ENCODE measurements at regions not wholly inside any gene's neighbourhood (a gene's known extent, or its start where the extent isn't known, plus 50 kb on each side); places are given as distances from the start of the nearest gene placed in this dataset.
A peak's percentile ranks its signal among the peaks of the same experiment; 100 is the strongest.
"Not testable (repeated sequence)": the region's sequence is repeated elsewhere in the genome, so short reads cannot be mapped to it uniquely, and the experiment has no call there.

DNA sequence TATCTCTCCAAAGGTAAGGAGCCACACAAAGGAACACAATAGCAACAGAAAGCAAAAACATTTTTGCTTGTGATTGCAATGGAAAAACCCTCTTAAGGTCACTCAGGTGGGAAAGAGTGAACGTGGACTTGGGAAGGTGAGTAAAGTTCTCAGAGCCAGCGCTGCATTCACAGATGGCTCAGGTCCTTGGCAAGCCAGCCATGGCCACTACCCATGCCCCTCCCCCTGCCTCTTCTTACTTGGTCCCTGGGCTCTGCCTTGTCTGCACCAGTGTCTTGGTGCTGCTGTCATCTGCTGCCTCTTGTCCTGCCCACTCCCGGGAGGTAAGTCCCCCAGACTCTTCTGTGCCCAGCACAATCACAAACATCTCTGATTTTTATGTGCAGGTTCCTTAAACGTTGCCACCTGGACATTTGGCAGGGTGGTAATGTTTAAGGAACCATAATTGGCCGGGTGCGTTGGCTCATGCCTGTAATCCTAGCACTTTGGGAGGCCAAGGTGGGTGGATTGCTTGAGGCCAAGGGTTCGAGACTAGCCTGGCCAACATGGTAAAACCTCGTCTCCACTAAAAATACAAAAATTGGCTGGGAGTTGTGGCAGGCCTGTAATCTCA is 74.6 kb downstream of the FEM1C start:
- no peak for DNase-seq (ENCODE audit: low read depth)

DNA sequence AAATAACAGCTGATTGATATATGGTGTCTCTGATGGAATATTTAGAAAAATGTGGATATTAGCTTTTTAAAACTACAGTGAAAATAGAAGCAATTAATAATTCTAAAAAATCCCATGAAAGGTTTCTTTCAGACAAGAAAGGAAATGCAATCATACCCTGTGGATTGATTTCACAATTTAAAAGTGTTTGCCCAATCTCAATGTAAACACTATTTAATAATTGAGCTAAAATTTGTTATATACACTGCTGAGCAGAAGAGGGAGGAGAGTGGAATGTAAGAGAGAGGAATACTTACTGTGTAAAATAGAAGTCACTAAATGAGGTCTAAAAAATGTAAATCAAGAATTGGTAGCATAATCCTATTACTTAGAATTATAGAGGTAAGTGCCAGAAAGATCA is 76.9 kb downstream of the FEM1C start:
- DNase-seq (ENCODE audit: low read depth) = no peak

DNA sequence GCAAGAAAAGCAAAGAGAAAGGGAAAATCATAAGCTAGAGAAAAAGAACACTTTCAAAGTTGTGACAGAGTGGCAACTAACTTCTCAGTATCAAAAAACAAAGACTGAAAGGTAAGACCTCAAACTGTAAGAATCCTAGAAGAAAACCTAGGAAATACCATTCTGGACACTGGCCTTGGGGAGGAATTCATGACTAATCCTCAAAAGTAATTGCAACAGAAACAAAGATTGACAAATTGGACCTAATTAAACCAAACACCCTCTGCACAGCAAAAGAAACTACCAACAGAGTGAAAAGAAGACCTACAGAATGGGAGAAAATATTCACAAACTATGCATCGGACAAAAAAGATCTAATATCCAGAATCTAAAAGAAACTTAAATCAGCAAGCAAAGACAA is 79.1 kb downstream of the FEM1C start:
- DNase-seq (ENCODE audit: low read depth) = peak; percentile 17

DNA sequence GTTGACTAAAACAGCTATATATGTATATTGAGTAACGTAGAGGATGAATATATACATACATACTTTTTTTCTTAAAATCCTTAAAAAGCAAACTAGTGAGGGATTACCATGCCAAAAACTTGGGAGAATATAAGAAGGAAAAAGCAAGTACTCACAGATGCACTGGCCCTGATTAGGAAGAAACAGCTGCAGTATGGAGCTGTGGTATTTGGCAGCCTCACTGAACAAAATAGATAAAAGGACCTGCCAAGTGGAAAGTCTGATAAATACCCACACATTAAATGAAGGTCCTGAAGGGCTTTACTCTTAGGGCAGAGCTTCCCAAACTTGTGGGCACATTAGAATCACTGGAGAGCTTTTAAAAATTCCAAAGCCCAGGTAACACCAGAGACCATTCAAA is 80.6 kb downstream of the FEM1C start:
- no peak for DNase-seq (ENCODE audit: low read depth)

DNA sequence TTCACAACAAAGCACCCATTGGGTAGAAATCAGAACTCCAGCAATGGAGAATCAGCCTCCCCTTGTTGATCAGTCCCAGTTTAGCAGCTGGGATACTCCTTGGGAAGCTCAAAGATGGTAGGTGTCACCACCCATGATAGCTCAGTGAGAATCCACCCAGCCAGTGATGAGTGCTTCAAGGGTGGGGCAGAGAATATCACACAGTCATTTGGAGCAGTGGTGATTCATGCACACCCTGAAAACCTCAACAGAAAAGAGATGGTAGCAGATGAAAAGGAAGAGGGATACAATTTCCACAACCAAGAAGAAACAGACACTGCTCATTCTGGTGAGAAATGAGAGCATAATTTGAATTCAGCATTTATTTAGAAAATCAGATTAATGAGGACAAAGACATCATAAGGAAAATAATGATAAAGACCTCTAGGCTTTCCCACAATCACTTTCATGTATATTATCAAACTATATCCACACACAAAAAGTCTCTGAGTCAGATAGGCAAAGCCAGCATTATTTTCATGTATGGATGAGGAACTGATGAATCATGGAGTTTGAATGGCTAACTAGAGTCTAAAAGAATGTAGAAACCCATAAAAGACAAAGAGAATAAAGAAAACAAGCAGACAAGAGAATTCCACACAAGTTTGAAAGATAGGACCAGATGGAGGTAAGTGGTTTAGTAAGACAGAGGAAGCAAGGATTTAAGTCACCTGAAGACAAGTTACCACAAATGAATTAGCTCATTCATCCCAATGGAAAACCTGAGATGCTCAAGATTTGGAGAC is 82.9 kb downstream of the FEM1C start:
- peak; percentile 97 for DNase-seq (ENCODE audit: low read depth)

DNA sequence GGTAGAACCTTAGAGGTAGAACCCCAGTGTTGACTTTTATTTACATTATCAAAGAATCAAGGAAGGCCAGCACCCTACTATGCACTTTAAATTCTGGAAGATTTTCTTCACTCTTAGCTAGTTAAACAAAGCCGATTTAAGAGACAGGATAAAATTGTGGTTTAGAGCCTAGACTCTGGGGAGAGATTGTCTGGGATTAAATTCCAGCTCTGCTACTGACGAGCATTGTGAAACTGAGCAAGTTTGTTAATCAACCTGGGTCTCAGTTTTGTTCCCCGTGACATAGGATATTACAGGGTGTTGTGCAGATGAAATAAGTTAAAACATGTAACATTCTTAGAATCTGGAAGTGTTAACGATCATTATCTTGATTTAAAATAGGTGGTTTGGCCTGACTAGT is 83.5 kb downstream of the FEM1C start:
- peak; percentile 14 for DNase-seq (ENCODE audit: low read depth)

DNA sequence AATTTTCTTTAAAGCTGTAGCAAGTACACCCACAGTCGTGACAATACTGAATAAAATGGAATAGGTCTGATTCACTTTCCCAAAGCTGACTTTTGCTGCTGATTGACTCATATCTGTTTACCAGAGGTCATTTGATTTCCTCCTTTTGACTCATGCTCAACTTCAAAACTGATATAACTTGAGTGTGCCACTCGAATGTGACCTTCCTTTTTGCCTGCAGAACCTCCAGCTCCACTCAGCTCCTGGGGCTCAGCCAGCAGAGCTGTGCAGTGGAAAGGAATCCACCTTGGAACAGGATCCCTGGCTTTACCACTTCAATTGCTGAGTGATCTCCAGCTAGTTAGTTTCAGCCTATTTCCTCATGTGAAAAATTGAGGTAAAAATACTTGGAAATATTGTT is 84.1 kb downstream of the FEM1C start:
- peak; percentile 96 for DNase-seq (ENCODE audit: low read depth)

DNA sequence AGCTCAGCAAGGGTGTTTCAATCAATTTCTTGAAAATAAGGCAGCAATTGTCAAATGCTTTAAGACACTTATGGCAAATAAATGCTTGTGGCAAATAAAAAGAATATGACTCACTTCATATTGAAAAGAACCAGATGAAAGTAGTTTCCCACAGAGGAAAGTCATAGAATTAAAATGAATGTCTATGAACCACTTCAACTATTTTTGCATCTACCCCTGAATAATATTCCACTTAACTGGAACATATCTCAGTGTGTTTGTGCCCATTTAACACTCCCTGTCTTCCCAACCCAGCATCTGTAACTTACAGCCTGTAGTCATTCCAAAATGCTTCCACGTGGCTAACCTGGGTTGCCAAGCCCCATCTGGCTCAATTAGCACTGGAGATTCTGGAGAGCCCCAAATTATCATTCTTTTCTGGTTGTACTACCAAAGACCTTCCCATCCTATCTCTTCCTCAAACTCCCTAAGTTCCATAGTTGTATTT is 84.7 kb downstream of the FEM1C start:
- DNase-seq (ENCODE audit: low read depth) = peak; percentile 60

DNA sequence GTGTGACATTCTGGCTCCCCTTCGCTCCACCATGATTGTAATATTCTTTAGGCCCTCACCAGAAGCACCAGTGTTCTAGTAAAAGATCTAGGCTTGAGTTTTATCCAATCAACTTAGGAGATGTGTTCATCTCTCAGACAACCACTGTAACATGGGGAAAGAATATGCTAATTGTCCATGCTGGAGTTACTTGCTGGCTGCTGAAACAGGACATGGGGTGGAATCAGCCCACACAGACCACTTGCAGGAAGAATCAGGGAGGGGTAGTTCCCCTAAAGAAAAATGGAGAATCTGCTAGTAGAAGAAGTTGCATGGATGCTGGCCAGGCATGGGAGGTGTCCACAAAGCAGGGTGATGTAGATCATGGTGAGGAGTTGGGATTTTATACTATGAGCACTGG is 86.2 kb downstream of the FEM1C start:
- DNase-seq (ENCODE audit: low read depth) = no peak

DNA sequence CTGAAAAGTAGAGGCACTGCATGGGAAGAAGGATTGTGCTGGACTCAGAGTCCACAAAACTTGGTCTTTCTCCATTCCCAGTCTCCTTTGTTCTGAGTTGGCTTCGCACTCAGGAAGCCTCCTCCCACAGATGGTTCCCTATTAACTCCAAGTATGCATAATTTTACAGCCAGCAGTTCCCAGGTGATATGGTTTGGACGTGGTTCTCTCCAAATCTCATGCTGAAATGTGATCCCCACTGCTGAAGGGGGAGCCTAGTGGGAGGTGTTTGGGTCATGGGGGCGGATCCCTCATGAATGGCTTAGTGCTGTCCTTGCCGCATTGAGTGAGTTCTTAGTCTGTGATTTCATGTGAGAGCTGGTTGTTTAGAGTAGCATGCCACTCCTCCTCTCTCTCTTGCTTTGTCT is 86.6 kb downstream of the FEM1C start:
- no peak for DNase-seq (ENCODE audit: low read depth)

DNA sequence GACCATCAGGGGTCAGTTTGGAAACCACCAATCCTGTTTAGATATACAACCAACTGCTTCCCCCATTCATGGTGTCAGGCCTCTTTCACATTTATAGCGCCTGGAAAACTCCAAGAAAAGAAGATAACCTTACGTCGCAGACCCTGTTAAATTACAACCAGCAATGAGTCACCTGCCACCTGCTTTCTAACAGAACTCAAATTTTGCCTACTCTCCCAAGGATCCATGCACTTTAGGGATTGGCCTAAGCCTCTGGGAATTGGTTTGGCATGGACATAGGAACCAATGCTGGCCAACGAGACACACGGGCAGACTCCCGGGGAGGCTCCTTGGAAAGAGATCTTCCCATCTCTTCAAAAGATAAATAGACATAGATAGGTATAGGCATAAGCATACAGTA is 87.0 kb downstream of the FEM1C start:
- no peak for DNase-seq (ENCODE audit: low read depth)

DNA sequence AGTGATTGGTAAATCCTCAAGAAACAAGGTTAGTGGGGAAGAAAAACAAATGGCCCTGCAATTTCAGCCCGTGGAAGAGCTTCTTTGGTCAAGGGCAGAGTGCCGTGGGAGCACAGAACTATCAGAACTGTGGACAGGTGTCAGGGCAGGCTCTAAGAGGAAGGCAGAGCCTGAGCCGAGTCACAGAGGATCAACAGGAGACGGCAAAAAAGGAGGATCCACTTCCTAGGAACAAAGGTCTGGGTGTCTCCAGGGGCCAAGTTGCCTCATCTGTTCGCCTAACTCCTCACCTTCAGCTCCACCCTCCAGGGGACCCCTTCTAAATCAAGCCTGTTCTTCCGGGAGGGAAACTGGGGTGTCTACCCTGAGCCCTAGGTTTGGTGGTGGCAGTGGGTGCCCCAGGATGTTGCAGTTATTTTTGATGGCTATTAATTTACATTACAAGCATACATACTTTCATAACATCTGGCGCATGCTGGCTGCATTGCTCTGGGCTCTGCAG is 88.0 kb downstream of the FEM1C start:
- DNase-seq (ENCODE audit: low read depth) = no peak

DNA sequence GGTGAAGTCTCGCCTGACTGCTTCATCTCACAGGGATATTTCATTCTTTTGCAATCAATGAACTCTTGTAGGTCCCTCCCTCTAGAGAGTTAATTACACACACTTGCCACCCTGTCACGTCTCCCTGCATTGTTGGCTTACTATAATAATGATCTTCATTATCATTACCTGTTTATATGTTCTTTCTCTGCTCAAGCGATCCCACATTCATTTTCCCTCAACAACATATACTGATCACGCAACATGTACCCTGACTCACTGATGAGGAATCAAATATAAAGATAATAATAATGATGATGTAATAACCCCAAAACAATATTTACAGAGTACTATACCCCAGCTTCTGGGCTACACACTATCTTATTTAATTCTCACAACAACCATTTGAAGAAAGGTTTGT is 88.5 kb downstream of the FEM1C start:
- no peak for DNase-seq (ENCODE audit: low read depth)

DNA sequence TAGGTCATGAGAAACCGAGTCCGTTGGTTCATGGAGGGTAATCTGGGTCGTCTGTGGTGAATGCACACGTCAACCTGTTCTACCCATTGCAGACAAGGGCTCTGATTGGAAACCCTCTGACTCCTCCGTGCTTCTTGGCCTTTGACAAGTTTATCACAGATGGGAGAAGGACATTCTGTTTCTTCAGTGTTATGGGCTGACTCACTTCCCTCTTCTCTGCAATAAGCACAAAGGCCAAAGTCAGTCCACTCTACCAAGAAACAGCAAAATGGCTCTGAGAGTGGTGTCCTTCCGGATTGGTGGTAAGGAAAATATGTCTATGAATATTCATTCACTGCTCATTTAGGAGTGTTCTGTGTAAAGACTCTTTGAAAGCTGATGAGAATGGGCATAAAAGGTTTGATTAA is 89.3 kb downstream of the FEM1C start:
- DNase-seq (ENCODE audit: low read depth) = peak; percentile 82

DNA sequence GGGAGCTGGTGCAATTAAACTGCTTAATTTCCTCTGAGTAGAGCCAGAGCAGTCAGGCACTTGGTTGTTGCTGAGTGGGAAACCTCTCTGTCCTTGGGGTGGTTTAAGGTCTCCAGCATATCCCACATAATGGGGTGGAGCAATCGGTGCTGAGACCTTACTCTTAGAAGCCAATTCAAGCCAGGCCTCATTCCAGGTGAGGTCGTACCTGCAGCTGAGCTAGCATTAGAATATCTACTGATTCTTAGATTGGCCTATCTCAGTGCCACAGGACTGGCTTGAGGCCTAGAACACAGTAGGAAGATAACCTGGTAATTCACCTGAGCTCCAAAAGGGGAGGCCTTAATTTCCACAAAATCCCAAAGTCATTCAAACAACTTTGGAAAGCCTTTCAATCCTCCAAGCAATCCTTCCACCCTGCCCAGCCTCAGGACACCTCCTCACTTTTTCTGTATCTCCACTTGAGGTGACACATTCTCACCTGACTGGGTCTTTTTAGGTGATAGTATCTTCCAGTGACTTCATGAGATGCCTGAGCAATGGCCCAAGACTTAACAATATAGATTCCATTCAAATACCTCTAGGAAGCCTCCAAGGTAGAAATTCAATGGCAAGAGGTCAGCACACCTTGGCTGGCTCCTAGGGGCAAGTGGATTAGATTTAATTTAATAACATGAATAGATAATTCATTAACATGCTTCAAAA is 91.0 kb downstream of the FEM1C start:
- no peak for DNase-seq (ENCODE audit: low read depth)

DNA sequence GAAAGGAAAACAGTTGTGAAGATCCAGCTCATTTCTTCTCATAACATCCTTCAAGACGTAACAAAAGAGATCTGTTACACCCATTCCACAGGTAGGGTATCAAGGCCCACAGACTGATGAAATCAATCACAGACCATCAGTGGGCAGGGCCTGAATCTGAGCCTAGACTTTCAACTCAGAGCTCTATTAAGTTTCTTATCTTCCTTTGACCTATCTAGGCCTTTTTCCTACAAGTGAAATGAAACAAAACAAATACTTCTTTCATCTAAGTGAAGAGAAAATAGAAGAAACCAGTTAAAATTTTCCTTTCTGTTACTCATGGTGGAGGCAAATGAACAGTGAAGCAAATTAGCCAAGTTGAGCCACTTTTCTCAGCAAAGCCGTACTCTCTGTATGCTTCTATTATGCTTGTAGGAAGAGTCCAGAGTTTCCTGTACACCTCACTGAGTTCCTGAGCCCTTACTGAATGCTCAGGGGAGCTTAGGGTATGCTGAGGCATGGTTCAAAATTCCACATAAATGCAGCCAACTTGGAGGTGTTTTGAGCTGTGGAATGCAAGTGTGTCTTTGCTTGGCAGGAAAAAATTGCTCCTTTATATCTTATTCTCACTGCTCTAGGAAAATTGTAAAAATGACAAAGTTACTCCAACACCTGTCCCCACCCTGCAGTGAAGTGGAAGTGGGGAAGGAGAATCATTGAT is 91.9 kb downstream of the FEM1C start:
- no peak for DNase-seq (ENCODE audit: low read depth)

DNA sequence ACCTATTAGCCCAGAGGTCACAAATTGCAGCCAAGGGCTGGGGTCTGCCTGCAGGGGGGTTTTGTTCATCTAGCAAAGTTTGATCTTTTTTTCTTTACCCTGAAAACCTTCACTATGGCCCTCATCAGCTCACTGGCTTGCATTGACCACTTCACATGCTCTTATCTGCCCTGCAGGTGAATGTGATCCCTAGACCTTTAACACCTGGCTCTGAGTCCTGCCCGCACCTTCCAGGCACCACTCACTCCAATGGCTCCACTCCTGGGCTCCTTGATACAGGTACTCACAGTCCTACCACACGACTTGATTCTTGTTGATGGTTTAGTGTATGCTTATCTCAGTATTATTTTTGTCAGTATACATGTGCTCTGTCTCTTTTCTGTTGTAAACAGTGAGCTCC is 92.5 kb downstream of the FEM1C start:
- DNase-seq (ENCODE audit: low read depth) = no peak

DNA sequence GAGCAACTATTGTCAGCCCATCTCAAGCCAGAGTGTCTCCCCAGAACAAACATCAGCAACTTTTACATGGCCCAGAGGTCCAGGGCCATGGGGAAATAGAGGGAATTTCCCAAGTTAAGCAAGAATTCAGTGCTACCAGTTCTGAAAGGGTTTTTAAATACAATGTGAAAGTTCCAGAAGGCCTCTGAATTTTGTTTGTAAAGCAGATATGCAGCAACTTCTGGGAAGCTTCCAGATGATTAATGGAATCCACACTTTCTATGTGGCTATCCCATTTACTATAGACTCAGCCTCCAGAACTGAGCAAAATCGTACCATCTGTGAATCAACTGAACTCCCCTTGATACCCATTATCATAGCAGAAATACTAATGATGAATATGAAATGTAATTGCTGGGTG is 93.8 kb downstream of the FEM1C start:
- no peak for DNase-seq (ENCODE audit: low read depth)

DNA sequence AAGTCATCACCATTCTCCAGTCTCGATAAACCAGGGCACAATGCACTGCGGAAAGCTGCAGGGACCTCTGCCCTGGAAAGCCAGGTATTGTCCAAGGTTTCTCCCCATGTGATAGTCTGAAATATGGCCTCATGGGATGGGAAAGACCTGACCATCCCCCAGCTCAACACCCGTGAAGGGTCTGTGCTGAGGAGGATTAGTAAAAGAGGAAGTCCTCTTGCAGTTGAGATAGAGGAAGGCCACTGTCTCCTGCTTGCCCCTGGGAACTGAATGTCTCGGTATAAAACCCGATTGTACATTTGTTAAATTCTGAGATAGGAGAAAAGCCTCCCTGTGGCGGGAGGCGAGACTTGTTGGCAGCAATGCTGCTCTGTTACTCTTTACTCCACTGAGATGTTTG is 95.9 kb downstream of the FEM1C start:
- DNase-seq (ENCODE audit: low read depth) = not testable (repeated sequence)

DNA sequence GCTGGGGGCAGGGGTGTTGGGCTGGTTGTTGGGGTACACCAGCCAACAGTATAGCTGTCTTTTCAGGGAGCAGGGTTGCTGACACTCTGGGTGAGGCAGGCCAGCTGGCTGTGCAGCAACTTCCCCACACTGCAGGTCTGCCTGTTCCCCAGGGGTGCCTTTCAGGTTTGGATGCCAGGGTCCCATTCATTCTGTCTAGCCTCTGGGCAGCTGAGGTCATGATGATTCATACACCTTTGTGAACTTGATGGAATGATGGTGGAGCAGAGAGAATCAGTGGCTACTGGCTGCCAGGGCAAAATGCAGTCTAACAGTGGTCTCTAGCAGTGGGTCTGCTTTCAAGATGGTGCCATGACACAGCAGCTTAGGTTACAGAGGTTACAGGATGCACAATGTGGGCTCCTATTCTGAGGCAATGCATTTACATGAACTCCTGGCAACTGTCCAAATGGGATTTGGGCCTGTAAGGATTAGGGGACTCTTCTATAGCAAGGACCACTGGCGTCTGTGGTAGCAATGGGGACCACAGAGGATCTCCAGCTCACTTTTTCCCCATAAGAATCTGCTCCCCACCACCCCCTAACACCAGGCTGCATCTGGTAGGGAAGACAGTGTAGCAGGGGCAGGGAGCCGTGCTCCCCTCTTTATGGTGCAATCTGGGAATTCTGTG is 103.7 kb downstream of the FEM1C start:
- no peak for DNase-seq (ENCODE audit: low read depth)

DNA sequence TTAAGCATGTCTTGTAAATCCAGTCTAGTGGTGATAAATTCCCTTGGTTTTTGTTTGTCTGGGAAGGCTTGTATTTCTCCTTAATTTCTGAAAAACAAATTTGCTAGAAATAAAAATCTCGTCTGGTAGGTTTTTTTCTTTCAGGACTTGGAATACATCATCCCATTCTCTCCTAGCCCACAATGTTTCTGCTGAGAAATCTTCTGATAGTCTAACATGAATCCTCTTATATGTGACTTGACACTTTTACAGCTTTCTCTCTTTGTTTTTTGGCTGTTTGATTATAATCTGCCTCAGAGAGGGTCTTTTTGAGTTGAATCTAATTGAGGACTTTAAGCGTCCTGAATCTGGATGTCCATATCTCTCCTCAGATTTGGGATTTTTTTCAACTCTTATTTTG is 104.9 kb downstream of the FEM1C start:
- DNase-seq (ENCODE audit: low read depth) = no peak
